SK-N-SH (cell line): ENCODE measurements at regions not wholly inside any gene's neighbourhood (a gene's known extent, or its start where the extent isn't known, plus 50 kb on each side); places are given as distances from the start of the nearest gene placed in this dataset.

ENCODE experiments used
- CHD2 ChIP-seq: fragments of 150-350 bp; IDR thresholded peaks from 2 replicates; pipeline ENCODE4 v1.6.1; 2018; ENCODE audit warnings: low read length; ENCODE audit not compliant: partially characterized antibody
- CTCF ChIP-seq: fragments of 200-600 bp; sonication (generic); IDR thresholded peaks from 2 replicates; pipeline ENCODE4 v1.6.1; 2017; ENCODE audit warnings: antibody characterized with exemption, mild to moderate bottlenecking, moderate library complexity
- EP300 ChIP-seq, 2 experiments: IDR thresholded peaks; 2 replicates each; pipeline versions ENCODE4 v1.4.0 to v1.6.1; 2012; ENCODE audit warnings: borderline replicate concordance in 1 of 2, low read depth in 1 of 2, low read length in 1 of 2
- FOXJ3 ChIP-seq: sonication (generic); formaldehyde crosslinking; IDR thresholded peaks from 2 replicates; pipeline ENCODE4 v1.5.1; 2020; ENCODE audit warnings: mild to moderate bottlenecking, missing genetic modification reagents
- GATA2 ChIP-seq: sonication (generic); formaldehyde crosslinking; IDR thresholded peaks from 2 replicates; pipeline ENCODE4 v1.5.0; 2020; ENCODE audit warnings: mild to moderate bottlenecking, missing genetic modification reagents
- IRF3 ChIP-seq: fragments of 150-350 bp; IDR thresholded peaks from 2 replicates; pipeline ENCODE4 v1.6.1; 2016; ENCODE audit warnings: mild to moderate bottlenecking, low read depth, low read length
- MAX ChIP-seq: IDR thresholded peaks from 2 replicates; pipeline ENCODE4 v1.4.0; 2012; ENCODE audit warnings: low read depth
- MXI1 ChIP-seq: IDR thresholded peaks from 2 replicates; pipeline ENCODE4 v1.6.1; 2012; ENCODE audit warnings: mild to moderate bottlenecking, low read depth, low read length, improper control_type of control experiment
- NFIC ChIP-seq: IDR thresholded peaks from 2 replicates; pipeline ENCODE4 v1.4.0; 2012; ENCODE audit warnings: borderline replicate concordance
- RFX5 ChIP-seq: IDR thresholded peaks from 2 replicates; pipeline ENCODE4 v1.6.1; 2012; ENCODE audit warnings: mild to moderate bottlenecking, improper control_type of control experiment, low read length
- TEAD4 ChIP-seq: IDR thresholded peaks from 2 replicates; pipeline ENCODE4 v1.4.0; 2012; ENCODE audit warnings: mild to moderate bottlenecking, borderline replicate concordance; ENCODE audit not compliant: insufficient read depth
- USF1 ChIP-seq: IDR thresholded peaks from 2 replicates; pipeline ENCODE4 v1.4.0; 2012; ENCODE audit warnings: low read depth, borderline replicate concordance
- ZBTB33 ChIP-seq: IDR thresholded peaks from 2 replicates; pipeline ENCODE4 v1.4.0; 2012; ENCODE audit warnings: low read depth, borderline replicate concordance

GRCh38 chr5:23717486-23717885 lies 210.1 kb downstream of the PRDM9 start:
- no peak for TF ChIP-seq CTCF
- no peak for TF ChIP-seq IRF3
- TF ChIP-seq MAX, result no peak
- no peak for TF ChIP-seq NFIC
- no peak for TF ChIP-seq CHD2
- TF ChIP-seq FOXJ3, result no peak
- TF ChIP-seq RFX5, result no peak
- no peak for TF ChIP-seq USF1
- TF ChIP-seq MXI1, result no peak
- TF ChIP-seq ZBTB33, result no peak
- TF ChIP-seq GATA2 (CRISPR knock-in tag), result no peak
- no peak for TF ChIP-seq EP300 (IDR thresholded peaks at IDR 0.05; ENCODE audit: borderline replicate concordance in 1 of 2, low read depth in 1 of 2, low read length in 1 of 2)
- TF ChIP-seq TEAD4, result no peak
